Upper lobe of left lung (tissue), 4 donors: ENCODE measurements at regions not wholly inside any gene's neighbourhood (a gene's known extent, or its start where the extent isn't known, plus 50 kb on each side); places are given as distances from the start of the nearest gene placed in this dataset.

Experiments used
- POLR2A ChIP-seq, 4 donors: fragments of 450-650 bp; IDR thresholded peaks; one replicate each; pipeline ENCODE4 v1.5.1; 2016 to 2017; ENCODE audit warnings: antibody characterized with exemption in 4 of 4, mild to moderate bottlenecking in 2 of 4
- POLR2AphosphoS5 ChIP-seq, 2 donors: sonication (generic); formaldehyde crosslinking; IDR thresholded peaks; one replicate each; pipeline ENCODE4 v1.5.1; 2017; ENCODE audit warnings: antibody characterized with exemption in 2 of 2
- TF ChIP-seq, protein P1 (sequence below), 6 experiments: fragments of 450-650 bp in 4 of 6; fragments of 200-600 bp in 2 of 6; sonication (generic) in 2 of 6; IDR thresholded peaks; one replicate each; pipeline ENCODE4 v1.5.1; 2016 to 2019; ENCODE audit warnings: antibody characterized with exemption in 6 of 6

DNA sequence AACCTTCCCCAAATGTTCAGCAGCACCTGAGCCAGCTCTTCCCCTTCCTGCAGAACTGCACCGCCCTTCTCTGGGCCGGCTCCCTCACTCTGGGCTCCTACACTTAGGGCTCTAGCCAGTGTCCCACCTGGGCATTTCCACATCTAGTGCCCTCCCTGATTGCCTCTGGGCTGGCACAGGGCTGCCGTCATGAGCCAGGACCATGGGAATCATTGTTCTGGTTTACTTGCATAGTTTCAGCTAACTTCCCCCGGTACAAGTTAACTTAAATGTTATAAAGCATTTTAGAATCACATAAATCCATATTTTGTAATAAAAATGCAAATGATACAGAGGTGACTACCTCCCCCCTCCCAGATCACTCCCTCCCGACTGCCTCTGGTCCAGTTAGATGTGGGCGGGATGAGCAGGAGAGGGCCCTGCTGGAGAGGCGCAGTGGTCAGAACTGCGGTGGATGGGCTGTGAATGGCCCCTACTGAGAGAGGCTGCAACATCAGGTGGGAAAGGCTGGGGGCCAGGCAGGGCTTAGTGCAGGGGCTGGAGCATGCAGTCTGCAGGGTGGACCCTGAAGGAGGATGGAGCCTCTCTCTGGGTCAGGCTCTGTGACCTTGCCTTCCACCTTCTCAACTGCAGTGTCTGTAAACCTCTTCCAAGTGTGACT lies 371.4 kb upstream of the C1orf174 start:
- TF ChIP-seq POLR2A (IDR thresholded peaks at IDR 0.05) = no peak
- TF ChIP-seq POLR2AphosphoS5 (IDR thresholded peaks at IDR 0.05) = no peak
- TF ChIP-seq, protein P1, sequence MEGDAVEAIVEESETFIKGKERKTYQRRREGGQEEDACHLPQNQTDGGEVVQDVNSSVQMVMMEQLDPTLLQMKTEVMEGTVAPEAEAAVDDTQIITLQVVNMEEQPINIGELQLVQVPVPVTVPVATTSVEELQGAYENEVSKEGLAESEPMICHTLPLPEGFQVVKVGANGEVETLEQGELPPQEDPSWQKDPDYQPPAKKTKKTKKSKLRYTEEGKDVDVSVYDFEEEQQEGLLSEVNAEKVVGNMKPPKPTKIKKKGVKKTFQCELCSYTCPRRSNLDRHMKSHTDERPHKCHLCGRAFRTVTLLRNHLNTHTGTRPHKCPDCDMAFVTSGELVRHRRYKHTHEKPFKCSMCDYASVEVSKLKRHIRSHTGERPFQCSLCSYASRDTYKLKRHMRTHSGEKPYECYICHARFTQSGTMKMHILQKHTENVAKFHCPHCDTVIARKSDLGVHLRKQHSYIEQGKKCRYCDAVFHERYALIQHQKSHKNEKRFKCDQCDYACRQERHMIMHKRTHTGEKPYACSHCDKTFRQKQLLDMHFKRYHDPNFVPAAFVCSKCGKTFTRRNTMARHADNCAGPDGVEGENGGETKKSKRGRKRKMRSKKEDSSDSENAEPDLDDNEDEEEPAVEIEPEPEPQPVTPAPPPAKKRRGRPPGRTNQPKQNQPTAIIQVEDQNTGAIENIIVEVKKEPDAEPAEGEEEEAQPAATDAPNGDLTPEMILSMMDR (IDR thresholded peaks at IDR 0.05) = no peak
